Thyroid gland (tissue), 4 donors: ENCODE measurements at regions not wholly inside any gene's neighbourhood (a gene's known extent, or its start where the extent isn't known, plus 50 kb on each side); places are given as distances from the start of the nearest gene placed in this dataset.

Experiments used
- CTCF ChIP-seq, 6 experiments: fragments of 200-600 bp in 3 of 6; fragments of 450-650 bp in 3 of 6; sonication (generic) in 3 of 6; IDR thresholded peaks; one replicate each; pipeline ENCODE4 v1.5.1; 2016 to 2019; ENCODE audit warnings: antibody characterized with exemption in 6 of 6, mild to moderate bottlenecking in 2 of 6, inconsistent platforms in 1 of 6, moderate library complexity in 1 of 6
- POLR2A ChIP-seq, 2 donors: fragments of 450-650 bp; IDR thresholded peaks; one replicate each; pipeline ENCODE4 v1.6.1; 2017; ENCODE audit warnings: antibody characterized with exemption in 2 of 2, mild to moderate bottlenecking in 2 of 2, moderate library complexity in 1 of 2

DNA sequence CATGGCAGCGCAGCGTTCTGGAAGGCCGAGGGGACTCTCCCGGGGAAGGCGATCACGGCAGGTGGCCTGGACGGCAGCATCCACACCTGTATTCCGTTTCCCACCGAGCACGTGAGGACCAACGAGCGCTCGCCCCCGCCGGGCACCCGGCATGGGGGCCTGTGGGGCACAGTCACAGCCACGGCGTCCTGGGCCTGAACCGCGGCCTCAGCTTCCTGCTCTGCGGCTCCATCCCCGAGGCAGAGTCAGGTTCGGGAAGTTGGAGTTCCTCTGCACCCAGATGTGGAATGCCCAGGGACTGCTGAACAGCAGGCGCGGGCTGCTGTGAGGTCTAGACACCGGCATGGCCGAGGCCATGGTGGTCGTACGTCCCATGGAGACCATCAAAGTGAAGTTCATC, 1713.9 kb downstream of the TP53TG3F start:
- no peak for TF ChIP-seq POLR2A (IDR thresholded peaks at IDR 0.05)
- TF ChIP-seq CTCF (IDR thresholded peaks at IDR 0.05) = no peak
